ENCODE measurements at regions not wholly inside any gene's neighbourhood (a gene's known extent, or its start where the extent isn't known, plus 50 kb on each side); places are given as distances from the start of the nearest gene placed in this dataset.

DNA sequence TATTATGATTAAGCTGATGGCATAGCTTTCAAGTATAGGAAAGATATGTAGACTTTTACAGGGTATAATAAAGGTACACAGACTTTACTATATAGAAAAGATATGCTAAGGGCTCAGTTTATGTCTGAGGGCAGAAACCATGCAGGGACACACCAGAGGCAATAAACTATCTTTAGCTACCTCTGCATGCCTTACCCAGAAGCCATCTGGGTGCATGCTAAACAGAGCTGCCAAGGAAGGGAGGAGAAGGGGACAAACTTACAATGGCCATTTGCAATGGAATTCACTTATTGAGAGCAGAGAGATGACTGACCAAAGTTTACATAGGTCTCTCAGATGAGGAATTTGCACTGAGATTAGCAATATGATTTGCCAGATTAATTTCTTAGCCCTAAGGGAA, 143.1 kb upstream of the NR4A3 start (continued):
- TF ChIP-seq, protein P1, sequence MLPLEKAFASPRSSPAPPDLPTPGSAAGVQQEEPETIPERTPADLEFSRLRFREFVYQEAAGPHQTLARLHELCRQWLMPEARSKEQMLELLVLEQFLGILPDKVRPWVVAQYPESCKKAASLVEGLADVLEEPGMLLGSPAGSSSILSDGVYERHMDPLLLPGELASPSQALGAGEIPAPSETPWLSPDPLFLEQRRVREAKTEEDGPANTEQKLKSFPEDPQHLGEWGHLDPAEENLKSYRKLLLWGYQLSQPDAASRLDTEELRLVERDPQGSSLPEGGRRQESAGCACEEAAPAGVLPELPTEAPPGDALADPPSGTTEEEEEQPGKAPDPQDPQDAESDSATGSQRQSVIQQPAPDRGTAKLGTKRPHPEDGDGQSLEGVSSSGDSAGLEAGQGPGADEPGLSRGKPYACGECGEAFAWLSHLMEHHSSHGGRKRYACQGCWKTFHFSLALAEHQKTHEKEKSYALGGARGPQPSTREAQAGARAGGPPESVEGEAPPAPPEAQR (CRISPR knock-in tag; IDR thresholded peaks at IDR 0.05): no peak
- TF ChIP-seq ZNF138 (CRISPR knock-in tag; conservative IDR thresholded peaks at IDR 0.05) (no peak), MYBL2 (CRISPR knock-in tag; IDR thresholded peaks at IDR 0.05) (no peak), NFATC4 (CRISPR knock-in tag; IDR thresholded peaks at IDR 0.05) (no peak), JUN (CRISPR knock-in tag; IDR thresholded peaks at IDR 0.05) (no peak), NR3C1 (CRISPR knock-in tag; conservative IDR thresholded peaks at IDR 0.05; ENCODE audit: low read depth) (no peak), NR2C2 (CRISPR knock-in tag; IDR thresholded peaks at IDR 0.05) (no peak), NR1H2 (CRISPR knock-in tag; IDR thresholded peaks at IDR 0.05) (no peak)
- TF ChIP-seq, protein P2, sequence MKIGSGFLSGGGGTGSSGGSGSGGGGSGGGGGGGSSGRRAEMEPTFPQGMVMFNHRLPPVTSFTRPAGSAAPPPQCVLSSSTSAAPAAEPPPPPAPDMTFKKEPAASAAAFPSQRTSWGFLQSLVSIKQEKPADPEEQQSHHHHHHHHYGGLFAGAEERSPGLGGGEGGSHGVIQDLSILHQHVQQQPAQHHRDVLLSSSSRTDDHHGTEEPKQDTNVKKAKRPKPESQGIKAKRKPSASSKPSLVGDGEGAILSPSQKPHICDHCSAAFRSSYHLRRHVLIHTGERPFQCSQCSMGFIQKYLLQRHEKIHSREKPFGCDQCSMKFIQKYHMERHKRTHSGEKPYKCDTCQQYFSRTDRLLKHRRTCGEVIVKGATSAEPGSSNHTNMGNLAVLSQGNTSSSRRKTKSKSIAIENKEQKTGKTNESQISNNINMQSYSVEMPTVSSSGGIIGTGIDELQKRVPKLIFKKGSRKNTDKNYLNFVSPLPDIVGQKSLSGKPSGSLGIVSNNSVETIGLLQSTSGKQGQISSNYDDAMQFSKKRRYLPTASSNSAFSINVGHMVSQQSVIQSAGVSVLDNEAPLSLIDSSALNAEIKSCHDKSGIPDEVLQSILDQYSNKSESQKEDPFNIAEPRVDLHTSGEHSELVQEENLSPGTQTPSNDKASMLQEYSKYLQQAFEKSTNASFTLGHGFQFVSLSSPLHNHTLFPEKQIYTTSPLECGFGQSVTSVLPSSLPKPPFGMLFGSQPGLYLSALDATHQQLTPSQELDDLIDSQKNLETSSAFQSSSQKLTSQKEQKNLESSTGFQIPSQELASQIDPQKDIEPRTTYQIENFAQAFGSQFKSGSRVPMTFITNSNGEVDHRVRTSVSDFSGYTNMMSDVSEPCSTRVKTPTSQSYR (CRISPR knock-in tag; IDR thresholded peaks at IDR 0.05): no peak
- TF ChIP-seq, protein P3, sequence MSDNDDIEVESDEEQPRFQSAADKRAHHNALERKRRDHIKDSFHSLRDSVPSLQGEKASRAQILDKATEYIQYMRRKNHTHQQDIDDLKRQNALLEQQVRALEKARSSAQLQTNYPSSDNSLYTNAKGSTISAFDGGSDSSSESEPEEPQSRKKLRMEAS (CRISPR knock-in tag; IDR thresholded peaks at IDR 0.05): no peak
- TF ChIP-seq, protein P4, sequence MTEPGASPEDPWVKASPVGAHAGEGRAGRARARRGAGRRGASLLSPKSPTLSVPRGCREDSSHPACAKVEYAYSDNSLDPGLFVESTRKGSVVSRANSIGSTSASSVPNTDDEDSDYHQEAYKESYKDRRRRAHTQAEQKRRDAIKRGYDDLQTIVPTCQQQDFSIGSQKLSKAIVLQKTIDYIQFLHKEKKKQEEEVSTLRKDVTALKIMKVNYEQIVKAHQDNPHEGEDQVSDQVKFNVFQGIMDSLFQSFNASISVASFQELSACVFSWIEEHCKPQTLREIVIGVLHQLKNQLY (CRISPR knock-in tag; IDR thresholded peaks at IDR 0.05): no peak

DNA sequence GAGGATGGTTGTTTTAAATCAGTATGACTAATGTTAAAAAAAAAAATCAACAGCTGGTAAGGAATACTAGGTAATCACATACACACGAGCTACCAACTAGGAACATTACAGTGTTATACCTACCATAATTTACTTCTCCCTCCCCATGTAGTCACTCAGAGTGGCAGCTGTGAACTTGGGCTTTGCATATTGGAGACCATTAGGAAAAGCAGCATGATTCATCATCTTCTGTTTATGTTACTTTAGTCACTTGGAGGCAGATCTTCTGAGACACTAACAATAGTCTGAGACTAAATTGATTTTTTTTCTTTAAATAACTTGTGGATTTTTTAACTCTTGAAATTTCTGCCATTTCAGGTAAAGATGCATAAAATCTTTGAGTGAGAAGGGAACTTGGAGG, 141.5 kb upstream of the NR4A3 start:
- no peak overlapping the region for H3K27ac Mint-ChIP-seq

DNA sequence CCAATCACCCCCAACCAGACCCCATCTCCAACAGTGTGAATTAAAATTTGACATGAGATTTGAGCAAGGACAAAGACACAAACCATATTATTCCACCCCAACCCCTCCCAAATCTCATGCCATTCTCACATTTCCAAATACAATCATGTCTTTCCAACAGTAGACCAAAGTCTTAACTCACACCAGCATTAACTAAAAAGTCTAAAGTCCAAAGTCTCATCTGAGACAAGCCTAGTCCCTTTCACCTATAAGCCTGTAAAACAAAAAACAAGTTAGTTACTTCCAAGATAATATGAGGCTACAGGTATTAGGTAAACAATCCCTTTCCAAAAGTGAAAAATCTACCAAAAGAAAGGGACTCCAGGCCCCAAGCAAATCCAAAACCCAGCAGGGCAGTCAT, 140.6 kb upstream of the NR4A3 start:
- ATAC-seq: no peak
- CTCF ChIA-PET: no interaction called here
- no peak for DNase-seq (ENCODE audit: low spot score)
- no peaks in the 10 kb centered on the region for H3K4me1 Mint-ChIP-seq
- peaks cover 34% of the 10 kb centered on the region for H3K36me3 Mint-ChIP-seq
- peaks cover 52% of the 10 kb centered on the region for H3K9me3 Mint-ChIP-seq
- no peak overlapping the region for H3K4me3 Mint-ChIP-seq
- POLR2A ChIA-PET: no interaction called here
- no peaks in the 10 kb centered on the region for H3K27me3 Mint-ChIP-seq (ENCODE audit: low read depth)
- H3K27ac Mint-ChIP-seq: no peak overlapping the region
- no peak for TF ChIP-seq EMX1 (CRISPR knock-in tag; IDR thresholded peaks at IDR 0.05)
- TF ChIP-seq, protein P5, sequence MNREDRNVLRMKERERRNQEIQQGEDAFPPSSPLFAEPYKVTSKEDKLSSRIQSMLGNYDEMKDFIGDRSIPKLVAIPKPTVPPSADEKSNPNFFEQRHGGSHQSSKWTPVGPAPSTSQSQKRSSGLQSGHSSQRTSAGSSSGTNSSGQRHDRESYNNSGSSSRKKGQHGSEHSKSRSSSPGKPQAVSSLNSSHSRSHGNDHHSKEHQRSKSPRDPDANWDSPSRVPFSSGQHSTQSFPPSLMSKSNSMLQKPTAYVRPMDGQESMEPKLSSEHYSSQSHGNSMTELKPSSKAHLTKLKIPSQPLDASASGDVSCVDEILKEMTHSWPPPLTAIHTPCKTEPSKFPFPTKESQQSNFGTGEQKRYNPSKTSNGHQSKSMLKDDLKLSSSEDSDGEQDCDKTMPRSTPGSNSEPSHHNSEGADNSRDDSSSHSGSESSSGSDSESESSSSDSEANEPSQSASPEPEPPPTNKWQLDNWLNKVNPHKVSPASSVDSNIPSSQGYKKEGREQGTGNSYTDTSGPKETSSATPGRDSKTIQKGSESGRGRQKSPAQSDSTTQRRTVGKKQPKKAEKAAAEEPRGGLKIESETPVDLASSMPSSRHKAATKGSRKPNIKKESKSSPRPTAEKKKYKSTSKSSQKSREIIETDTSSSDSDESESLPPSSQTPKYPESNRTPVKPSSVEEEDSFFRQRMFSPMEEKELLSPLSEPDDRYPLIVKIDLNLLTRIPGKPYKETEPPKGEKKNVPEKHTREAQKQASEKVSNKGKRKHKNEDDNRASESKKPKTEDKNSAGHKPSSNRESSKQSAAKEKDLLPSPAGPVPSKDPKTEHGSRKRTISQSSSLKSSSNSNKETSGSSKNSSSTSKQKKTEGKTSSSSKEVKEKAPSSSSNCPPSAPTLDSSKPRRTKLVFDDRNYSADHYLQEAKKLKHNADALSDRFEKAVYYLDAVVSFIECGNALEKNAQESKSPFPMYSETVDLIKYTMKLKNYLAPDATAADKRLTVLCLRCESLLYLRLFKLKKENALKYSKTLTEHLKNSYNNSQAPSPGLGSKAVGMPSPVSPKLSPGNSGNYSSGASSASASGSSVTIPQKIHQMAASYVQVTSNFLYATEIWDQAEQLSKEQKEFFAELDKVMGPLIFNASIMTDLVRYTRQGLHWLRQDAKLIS (CRISPR knock-in tag; IDR thresholded peaks at IDR 0.05; ENCODE audit: borderline replicate concordance): no peak
- TF ChIP-seq HMGA2 (CRISPR knock-in tag; IDR thresholded peaks at IDR 0.05): no peak
- TF ChIP-seq, protein P6, sequence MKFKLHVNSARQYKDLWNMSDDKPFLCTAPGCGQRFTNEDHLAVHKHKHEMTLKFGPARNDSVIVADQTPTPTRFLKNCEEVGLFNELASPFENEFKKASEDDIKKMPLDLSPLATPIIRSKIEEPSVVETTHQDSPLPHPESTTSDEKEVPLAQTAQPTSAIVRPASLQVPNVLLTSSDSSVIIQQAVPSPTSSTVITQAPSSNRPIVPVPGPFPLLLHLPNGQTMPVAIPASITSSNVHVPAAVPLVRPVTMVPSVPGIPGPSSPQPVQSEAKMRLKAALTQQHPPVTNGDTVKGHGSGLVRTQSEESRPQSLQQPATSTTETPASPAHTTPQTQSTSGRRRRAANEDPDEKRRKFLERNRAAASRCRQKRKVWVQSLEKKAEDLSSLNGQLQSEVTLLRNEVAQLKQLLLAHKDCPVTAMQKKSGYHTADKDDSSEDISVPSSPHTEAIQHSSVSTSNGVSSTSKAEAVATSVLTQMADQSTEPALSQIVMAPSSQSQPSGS (CRISPR knock-in tag; IDR thresholded peaks at IDR 0.05; ENCODE audit: borderline replicate concordance, low read depth): no peak
- TF ChIP-seq, protein P7, sequence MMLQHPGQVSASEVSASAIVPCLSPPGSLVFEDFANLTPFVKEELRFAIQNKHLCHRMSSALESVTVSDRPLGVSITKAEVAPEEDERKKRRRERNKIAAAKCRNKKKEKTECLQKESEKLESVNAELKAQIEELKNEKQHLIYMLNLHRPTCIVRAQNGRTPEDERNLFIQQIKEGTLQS (CRISPR knock-in tag; conservative IDR thresholded peaks at IDR 0.05): no peak
- TF ChIP-seq, protein P8, sequence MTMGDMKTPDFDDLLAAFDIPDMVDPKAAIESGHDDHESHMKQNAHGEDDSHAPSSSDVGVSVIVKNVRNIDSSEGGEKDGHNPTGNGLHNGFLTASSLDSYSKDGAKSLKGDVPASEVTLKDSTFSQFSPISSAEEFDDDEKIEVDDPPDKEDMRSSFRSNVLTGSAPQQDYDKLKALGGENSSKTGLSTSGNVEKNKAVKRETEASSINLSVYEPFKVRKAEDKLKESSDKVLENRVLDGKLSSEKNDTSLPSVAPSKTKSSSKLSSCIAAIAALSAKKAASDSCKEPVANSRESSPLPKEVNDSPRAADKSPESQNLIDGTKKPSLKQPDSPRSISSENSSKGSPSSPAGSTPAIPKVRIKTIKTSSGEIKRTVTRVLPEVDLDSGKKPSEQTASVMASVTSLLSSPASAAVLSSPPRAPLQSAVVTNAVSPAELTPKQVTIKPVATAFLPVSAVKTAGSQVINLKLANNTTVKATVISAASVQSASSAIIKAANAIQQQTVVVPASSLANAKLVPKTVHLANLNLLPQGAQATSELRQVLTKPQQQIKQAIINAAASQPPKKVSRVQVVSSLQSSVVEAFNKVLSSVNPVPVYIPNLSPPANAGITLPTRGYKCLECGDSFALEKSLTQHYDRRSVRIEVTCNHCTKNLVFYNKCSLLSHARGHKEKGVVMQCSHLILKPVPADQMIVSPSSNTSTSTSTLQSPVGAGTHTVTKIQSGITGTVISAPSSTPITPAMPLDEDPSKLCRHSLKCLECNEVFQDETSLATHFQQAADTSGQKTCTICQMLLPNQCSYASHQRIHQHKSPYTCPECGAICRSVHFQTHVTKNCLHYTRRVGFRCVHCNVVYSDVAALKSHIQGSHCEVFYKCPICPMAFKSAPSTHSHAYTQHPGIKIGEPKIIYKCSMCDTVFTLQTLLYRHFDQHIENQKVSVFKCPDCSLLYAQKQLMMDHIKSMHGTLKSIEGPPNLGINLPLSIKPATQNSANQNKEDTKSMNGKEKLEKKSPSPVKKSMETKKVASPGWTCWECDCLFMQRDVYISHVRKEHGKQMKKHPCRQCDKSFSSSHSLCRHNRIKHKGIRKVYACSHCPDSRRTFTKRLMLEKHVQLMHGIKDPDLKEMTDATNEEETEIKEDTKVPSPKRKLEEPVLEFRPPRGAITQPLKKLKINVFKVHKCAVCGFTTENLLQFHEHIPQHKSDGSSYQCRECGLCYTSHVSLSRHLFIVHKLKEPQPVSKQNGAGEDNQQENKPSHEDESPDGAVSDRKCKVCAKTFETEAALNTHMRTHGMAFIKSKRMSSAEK (CRISPR knock-in tag; IDR thresholded peaks at IDR 0.05; ENCODE audit: borderline replicate concordance): no peak

More for the DNA sequence above, 141.5 kb upstream of the NR4A3 start:
- ChIA-PET POLR2A (no interaction called here), CTCF (no interaction called here)
- no peak for ATAC-seq
- DNase-seq (ENCODE audit: low spot score): no peak
- Mint-ChIP-seq H3K27me3 (ENCODE audit: low read depth) (no peaks in the 10 kb centered on the region), H3K4me1 (no peaks in the 10 kb centered on the region), H3K4me3 (no peak overlapping the region), H3K9me3 (peaks cover 59% of the 10 kb centered on the region), H3K36me3 (peaks cover 41% of the 10 kb centered on the region)
- TF ChIP-seq, protein P9, sequence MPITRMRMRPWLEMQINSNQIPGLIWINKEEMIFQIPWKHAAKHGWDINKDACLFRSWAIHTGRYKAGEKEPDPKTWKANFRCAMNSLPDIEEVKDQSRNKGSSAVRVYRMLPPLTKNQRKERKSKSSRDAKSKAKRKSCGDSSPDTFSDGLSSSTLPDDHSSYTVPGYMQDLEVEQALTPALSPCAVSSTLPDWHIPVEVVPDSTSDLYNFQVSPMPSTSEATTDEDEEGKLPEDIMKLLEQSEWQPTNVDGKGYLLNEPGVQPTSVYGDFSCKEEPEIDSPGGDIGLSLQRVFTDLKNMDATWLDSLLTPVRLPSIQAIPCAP (CRISPR knock-in tag; IDR thresholded peaks at IDR 0.05): no peak

All from WTC11 (cell line).